M059J (cell line): ENCODE measurements at regions not wholly inside any gene's neighbourhood (a gene's known extent, or its start where the extent isn't known, plus 50 kb on each side); places are given as distances from the start of the nearest gene placed in this dataset.
"Not testable (repeated sequence)": the region's sequence is repeated elsewhere in the genome, so short reads cannot be mapped to it uniquely, and the experiment has no call there.

ENCODE experiments used
- DNase-seq: peaks from one replicate; pipeline ENCODE4 v3.0.0-alpha.2; 2012; ENCODE audit warnings: low read depth

DNA sequence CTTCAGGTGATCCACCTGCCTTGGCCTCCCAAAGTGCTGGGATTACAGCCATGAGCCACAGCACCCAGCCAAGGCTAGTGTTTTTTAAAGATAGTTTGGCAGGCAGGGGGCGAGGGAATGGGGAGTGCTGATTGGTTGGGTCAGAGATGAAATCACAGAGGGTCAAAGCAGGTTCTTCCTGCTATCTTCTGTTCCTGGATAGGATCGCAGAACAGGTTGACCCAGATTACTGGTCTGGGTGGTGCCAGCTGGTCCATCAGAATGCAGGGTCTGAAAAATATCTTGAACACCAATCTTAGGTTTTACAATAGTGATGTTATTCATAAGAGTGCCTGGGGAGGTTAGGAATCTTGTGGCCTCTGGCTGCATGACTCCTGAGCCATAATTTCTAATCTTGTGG, 272.2 kb downstream of the CD83 start:
- DNase-seq = not testable (repeated sequence)

DNA sequence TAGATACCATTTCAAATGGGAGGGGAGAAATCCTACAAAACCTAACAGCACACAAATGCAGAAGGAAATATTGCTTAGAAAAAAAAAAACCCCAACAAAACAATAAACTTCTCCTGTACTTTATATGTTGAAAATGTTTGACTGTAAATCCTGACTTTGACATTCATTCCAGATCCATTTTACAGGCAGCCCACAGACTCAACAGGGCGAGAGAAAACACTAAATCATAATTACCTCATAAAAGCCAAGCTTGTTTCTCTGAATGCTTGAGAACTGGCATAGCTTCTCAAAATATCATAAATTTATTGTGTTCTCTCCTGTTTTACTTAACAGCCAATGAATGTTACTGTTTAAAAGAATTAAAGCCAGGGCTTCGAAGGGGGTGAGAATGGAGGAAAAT, 273.2 kb downstream of the CD83 start:
- DNase-seq = no peak

GRCh38 chr6:14393910-14394309, 276.3 kb downstream of the CD83 start:
- DNase-seq = no peak

- DNase-seq = no peak
Observed at GRCh38 chr6:14396392-14396791, 278.8 kb downstream of the CD83 start.

GRCh38 chr6:14396826-14397517, 279.4 kb downstream of the CD83 start:
- DNase-seq = peak; percentile 51

DNA sequence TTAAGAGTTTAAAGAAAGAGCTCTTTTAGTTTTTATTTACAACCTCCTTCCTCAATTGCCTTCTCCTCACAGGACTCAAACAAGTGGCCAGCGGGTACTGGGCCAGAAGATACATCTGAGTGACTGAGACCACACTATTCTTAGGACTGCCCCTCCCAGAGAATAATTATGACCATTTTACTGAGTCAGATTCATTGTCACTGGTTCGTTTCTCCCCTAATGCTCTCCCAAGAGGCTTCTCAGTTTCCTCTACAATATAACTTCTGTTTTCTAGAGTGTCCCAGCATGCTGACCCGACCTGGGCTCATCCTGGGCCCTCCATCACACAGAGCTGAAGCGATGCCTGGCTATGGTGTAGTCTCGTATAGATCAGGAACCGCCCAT, 279.9 kb downstream of the CD83 start:
- DNase-seq = no peak

DNA sequence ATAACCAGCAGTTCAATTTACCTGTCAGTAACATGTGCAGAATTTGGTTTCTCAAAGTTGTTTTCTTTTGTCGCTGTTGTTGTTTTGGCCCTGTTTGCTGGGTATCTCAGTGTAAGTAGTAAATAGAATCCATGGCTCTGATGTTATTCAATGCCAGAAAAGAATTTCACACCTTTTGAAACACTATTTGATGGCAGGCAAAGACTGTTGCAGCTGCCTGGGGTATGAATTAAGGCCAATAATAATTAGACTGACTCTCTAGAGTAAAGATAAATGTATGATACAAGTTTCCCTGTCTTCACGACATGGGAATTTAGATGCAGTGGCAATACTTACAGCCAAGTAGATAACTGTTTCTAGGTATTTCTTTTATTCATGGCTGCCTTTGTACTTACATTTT, 281.4 kb downstream of the CD83 start:
- no peak for DNase-seq

DNA sequence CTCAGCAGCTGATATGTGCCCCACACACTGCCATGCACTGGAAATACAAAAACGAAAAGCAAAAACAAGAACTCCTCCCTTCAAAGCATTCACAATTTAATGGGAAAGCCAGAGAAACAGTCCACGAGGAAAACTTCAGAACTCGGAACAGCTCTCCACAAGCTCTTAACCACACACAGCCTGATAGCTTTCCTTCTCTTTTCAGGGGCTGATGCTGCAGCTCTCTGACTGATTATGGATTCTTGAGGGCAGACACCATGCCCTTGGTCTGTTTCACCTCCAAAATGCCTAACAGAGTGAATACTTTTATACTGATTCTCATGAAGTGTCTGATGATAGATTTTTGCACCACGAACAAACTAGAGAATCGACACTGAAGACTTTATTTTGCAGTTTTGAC, 282.1 kb downstream of the CD83 start:
- DNase-seq = no peak

DNA sequence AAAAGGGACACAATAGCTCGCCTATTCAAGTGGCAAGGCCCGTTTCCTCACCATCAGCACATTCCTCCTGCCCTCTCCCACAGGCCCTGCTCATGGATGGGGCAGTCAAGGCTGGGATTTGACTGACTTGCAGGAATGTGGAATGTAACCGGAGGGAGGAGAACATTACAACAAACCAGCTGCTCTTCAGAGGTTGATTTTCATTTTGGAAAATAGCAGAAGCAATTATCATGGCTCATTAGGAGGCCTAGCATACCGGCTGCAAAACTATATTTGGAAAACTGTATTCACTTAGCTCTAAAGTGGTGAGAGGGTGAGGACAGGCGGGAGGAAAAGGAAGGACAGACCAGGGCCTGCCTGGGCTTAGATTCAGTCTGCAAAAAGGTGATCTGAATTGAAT, 283.7 kb downstream of the CD83 start:
- DNase-seq = no peak

DNA sequence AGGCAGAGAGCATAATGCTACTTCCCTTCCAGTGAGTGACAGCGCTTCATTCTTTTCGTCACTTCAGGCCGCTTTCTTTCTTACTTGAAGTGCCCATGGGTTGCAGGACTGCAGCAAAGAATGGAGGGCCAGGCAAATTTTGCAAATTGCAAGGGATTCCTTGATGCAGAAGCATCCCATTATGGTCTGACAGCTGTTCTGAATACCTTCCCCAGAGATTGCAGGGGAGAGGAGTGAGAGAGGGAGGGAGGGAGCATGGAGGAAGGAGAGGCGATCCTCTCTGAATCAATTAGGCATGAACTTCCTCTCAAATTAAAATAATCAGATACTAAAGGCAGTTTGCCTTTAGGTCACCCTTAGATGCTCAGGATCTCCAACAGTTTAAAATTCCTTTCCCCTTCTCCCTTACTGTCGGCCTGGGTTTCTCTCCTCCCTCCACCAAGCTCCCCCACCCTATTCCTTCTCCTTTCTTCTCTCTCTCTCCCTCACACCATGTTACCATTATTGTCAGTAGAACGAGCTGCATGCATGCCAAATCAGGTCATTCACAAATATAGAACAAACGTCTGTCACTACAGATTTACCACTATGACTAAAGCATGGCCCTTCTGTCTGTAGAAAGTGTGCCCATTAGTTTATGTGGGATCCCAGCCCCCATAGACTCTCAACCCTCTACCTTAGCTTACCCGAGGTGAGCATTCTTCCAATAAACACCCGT, 289.2 kb downstream of the CD83 start:
- DNase-seq = no peak

DNA sequence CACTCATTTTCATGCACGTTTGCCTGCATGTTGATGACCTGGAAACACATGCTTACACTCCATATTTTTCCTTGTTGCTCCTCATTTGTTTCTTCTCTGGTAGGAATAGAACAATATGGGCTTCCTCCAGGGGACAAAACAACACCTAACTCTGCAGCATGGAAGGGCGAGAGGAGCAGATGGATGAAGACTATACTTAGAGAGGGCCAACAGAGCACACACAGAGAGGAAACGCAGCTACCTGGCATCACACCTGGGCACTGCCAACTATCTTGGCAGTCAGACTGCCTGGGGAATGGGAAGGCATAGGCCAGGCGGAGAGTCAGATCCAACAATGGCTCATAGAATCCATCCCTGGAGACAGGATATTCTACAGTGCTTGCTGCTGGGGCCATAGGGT, 290.9 kb downstream of the CD83 start:
- no peak for DNase-seq

DNA sequence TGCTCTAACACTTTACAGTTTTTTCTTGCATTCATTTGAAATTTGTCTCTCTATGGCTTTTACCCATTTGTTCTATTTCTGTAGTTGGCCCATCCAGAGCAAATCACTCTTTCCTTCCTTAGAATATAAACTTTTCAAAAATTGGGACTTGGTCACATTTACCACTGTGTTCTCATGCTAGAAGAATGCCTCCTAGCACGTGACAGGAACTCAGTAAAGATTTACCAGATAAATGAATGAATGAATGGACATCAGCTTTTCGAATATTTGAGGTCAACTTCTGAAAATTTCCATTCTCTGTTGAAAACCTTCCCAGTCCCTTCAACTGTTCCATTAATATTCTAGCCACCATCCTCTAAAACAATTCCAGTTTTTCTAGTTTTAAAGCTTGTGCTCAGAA, 294.5 kb downstream of the CD83 start:
- DNase-seq = peak; percentile 65

DNA sequence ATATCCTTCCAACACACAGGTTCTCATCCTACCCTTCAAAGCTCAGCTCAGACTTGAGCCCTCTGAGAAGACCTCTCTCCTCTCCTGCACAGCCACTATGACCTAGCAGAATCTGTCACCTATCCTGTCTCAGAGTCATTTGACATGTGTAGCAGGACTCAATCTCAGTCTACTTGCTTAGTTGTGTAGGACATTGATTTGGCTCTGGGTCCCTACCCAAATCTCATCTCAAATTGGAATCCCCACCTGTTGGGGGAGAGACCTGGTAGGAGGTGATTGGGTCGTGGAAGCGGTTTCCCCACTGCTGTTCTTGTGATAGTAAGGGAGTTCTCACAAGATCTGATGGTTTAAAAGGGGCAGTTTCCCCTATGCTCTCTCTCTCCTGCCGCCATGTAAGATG, 297.9 kb downstream of the CD83 start:
- DNase-seq = no peak

DNA sequence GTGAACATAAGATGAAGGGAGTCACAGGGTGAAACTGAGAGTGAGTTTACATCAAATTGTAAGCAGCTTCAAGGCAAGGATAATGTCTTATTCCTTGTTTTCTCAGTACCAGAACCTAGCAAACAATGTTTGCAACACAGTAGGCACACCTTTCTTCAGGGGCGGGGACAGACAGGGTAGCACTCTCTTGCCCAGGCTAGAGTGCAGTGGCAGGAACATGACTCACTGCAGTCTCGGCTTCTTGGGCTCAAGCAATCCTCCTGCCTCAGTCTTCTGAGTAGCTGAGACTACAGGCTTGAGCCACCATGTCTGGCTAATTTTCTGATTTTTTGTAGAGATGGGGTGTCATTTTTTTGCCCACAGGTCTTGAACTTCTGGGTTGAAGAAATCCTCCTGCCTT, 299.8 kb downstream of the CD83 start:
- peak; percentile 25 for DNase-seq

GRCh38 chr6:14419224-14419623, 301.7 kb downstream of the CD83 start:
- DNase-seq = not testable (repeated sequence)

DNA sequence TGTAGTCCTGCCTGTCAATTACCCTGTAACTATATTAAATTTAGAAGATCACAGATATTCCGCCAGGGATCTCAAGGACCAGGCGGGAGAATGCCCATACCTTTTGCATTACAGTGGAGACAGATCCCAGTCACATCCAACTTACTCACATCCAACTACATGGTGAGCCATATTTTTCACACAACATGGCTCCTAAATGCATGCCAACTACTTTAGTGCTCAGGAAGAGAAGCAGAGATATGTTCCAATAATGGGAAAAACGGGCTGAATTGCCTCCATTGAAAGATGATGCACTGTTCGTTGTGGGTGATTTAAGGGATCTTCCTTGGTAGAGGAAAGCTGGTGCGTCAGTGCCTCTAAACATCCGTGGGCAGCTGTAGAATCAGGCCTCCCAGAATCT, 304.5 kb downstream of the CD83 start:
- no peak for DNase-seq

DNA sequence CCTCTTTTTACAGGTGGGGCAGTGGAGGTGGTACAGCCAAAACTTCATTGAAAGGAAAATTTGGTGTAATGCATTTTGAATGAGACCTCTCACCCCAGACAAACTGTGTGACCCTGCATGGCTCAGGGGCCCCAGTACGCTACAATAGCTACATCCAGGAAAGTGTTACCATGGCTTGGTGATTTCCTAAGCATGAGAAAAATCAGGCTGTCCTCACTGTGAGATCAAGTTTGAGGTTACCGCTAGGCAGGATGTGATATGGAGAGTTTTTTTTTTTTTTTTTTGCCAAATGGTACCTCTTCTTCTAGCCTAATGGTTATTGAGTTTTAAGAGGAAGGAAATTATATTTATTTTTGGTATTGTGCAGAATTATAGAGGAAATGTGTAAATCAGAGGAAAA, 305.3 kb downstream of the CD83 start:
- no peak for DNase-seq

DNA sequence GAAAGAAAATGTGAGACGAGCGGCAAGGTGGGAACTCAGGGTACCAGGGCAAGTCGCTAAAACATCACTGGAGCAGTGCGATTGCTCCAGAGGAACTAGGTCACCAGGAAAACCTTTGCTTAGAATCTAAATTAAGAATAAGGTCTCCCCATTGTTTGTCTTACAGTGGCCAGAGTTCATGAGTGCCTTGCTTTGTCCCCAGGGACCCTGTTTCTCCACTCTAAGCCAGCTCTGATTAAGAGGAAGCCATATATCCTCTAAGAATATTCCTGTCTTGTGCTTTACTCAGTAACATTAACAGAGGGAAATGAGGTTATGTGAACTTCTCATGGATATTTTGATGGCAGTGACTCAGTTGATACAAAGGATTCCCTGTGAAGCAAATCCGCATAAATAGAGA, 305.8 kb downstream of the CD83 start:
- no peak for DNase-seq

- DNase-seq = no peak
Observed at GRCh38 chr6:14423955-14424354, 306.4 kb downstream of the CD83 start.

- DNase-seq = no peak
Observed at GRCh38 chr6:14425805-14426204, 308.2 kb downstream of the CD83 start.

DNA sequence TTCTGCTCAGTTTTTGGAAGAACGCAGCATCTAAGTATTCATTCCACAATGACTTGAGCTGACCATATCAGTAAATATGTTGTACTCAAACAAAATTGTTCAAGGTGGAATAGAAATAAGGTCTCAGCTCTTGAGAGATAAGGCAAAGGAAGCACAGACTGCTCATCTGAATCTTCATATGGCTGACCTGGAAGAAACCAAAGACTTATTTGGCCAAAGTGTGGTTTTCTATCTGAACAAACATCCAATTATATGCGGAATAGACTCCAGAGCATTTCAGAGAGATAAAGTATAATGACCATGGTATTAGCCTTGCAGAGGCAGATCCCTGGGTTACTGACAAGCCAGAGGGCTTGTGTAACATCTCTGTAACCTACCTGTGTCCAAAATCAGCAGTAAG, 308.7 kb downstream of the CD83 start:
- DNase-seq = no peak

GRCh38 chr6:14428269-14428668, 310.7 kb downstream of the CD83 start:
- no peak for DNase-seq

DNA sequence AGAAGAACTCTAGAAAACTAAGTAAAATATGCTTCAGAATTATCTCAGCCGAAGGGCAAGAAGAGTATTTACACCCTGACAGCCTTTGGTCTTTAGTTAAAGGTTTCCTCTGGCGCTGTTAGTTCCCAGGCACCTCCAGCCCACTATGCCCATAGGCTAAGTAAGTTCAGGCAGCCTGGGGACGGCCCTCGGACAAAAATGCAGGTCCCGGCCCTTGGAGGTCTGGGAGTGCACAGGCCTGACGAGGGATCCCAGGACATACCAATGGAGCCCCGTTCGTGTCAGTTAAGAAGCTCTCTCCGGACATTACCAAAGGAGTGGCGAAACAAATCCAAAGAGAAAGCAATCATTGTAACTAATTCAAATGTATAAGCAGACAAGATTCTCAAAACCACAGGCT, 311.8 kb downstream of the CD83 start:
- DNase-seq = no peak

GRCh38 chr6:14430218-14430617, 312.6 kb downstream of the CD83 start:
- no peak for DNase-seq
